Breast epithelium (tissue), 4 donors: ENCODE measurements at regions not wholly inside any gene's neighbourhood (a gene's known extent, or its start where the extent isn't known, plus 50 kb on each side); places are given as distances from the start of the nearest gene placed in this dataset.

Experiments used
- DNase-seq, 2 donors: peaks; one replicate each; pipeline ENCODE4 v3.0.0-alpha.2; 2019; ENCODE audit warnings: low spot score in 2 of 2
- H3K27ac ChIP-seq, 2 donors: fragments of 200-600 bp; sonication (generic) in 1 of 2; one replicate each; pipeline ENCODE4 v1.5.1; 2016 to 2019; ENCODE audit warnings: mild to moderate bottlenecking in 1 of 2
- H3K27me3 ChIP-seq, 2 donors: fragments of 200-600 bp; sonication (generic) in 1 of 2; one replicate each; pipeline versions ENCODE4 v1.5.1 to v1.6.0; 2017 to 2019; ENCODE audit warnings: control low read depth in 1 of 2, mild to moderate bottlenecking in 1 of 2
- H3K36me3 ChIP-seq: fragments of 200-600 bp; one replicate; pipeline ENCODE4 v1.5.1; 2019
- H3K4me1 ChIP-seq, 2 donors: fragments of 200-600 bp; sonication (generic); one replicate each; pipeline ENCODE4 v1.5.1; 2016 to 2019; ENCODE audit warnings: control low read depth in 1 of 2
- H3K4me3 ChIP-seq, 3 donors: fragments of 200-600 bp; sonication (generic); 1 replicate in 2 of 3; 2 replicates in 1 of 3; pipeline ENCODE4 v1.5.1; 2016 to 2019; ENCODE audit warnings: mild to moderate bottlenecking in 3 of 3, moderate library complexity in 2 of 3
- H3K9me3 ChIP-seq, 2 donors: fragments of 200-600 bp; sonication (generic) in 1 of 2; one replicate each; pipeline ENCODE4 v1.5.1; 2016 to 2019; ENCODE audit warnings: control low read depth in 1 of 2
- POLR2A ChIP-seq: fragments of 450-650 bp; IDR thresholded peaks from one replicate; pipeline ENCODE4 v1.6.1; 2016; ENCODE audit warnings: antibody characterized with exemption, mild to moderate bottlenecking, moderate library complexity
- POLR2AphosphoS5 ChIP-seq, 3 donors: sonication (generic); formaldehyde crosslinking; IDR thresholded peaks; one replicate each; pipeline ENCODE4 v1.6.1; 2017; ENCODE audit warnings: antibody characterized with exemption in 3 of 3
- intact Hi-C: fragments of 100-400 bp; cut with DNase I; formaldehyde crosslinking; loops from one replicate; pipeline ENCODE4 v1.15.1; 2023; ENCODE audit warnings: low total_unique reads
- TF ChIP-seq, protein P1 (sequence below), 3 donors: fragments of 450-650 bp; IDR thresholded peaks; one replicate each; pipeline ENCODE4 v1.5.1; 2016 to 2017; ENCODE audit warnings: antibody characterized with exemption in 3 of 3, mild to moderate bottlenecking in 3 of 3, moderate library complexity in 3 of 3

DNA sequence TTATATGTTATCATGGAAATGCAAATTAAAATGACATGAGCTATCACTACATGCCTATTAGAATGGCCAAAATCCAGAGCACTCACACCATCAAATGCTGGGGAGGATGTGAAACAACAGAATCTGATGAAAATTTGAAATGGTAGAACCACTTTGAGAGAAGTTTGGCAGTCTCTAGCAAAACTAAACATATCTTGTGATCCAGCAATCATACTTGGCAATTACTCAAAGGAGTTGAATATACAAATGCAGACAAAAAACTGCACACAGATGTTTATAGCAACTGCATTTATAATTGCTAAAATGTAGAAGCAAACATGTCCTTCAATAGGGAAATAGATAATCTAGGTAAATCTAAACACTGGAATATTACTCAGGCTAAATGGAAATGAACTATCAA lies 1164.9 kb downstream of the DNAJB9 start:
- Histone ChIP-seq H3K27me3 (no peaks in the 10 kb centered on the region), H3K4me3 (no peak overlapping the region), H3K4me1 (no peaks in the 10 kb centered on the region), H3K27ac (no peak overlapping the region), H3K9me3 (no peaks in the 10 kb centered on the region), H3K36me3 (no peaks in the 10 kb centered on the region)
- TF ChIP-seq POLR2A (no peak), POLR2AphosphoS5 (IDR thresholded peaks at IDR 0.05) (no peak)
- TF ChIP-seq, protein P1, sequence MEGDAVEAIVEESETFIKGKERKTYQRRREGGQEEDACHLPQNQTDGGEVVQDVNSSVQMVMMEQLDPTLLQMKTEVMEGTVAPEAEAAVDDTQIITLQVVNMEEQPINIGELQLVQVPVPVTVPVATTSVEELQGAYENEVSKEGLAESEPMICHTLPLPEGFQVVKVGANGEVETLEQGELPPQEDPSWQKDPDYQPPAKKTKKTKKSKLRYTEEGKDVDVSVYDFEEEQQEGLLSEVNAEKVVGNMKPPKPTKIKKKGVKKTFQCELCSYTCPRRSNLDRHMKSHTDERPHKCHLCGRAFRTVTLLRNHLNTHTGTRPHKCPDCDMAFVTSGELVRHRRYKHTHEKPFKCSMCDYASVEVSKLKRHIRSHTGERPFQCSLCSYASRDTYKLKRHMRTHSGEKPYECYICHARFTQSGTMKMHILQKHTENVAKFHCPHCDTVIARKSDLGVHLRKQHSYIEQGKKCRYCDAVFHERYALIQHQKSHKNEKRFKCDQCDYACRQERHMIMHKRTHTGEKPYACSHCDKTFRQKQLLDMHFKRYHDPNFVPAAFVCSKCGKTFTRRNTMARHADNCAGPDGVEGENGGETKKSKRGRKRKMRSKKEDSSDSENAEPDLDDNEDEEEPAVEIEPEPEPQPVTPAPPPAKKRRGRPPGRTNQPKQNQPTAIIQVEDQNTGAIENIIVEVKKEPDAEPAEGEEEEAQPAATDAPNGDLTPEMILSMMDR (IDR thresholded peaks at IDR 0.05) = no peak
- intact Hi-C loops = no loop called here
- no peak for DNase-seq

DNA sequence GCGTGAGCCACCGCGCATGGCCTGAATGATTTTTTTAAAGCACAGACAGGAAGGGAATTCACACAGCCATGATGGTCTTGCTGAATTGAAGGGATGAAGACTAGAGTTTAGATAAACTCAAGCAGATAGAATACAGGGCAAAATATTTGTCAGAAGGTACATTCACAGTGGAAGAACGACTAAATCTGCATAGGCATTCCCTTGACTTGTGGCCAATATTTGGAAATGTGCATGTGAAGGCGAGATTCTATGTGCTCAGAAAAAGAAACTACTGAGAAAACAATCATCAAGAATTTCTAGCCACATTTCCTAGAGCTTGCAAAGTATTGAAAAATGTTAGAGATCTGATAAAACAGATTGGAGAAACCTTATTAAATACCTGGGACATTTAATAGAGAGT lies 1166.2 kb downstream of the DNAJB9 start:
- H3K4me1 ChIP-seq = no peaks in the 10 kb centered on the region
- H3K27me3 ChIP-seq = no peaks in the 10 kb centered on the region
- intact Hi-C loops = no loop called here
- TF ChIP-seq POLR2A (no peak), POLR2AphosphoS5 (IDR thresholded peaks at IDR 0.05) (no peak)
- TF ChIP-seq, protein P1 (IDR thresholded peaks at IDR 0.05) = no peak
- no peaks in the 10 kb centered on the region for H3K9me3 ChIP-seq
- no peak for DNase-seq
- no peak overlapping the region for H3K4me3 ChIP-seq
- H3K27ac ChIP-seq = no peak overlapping the region
- no peaks in the 10 kb centered on the region for H3K36me3 ChIP-seq

DNA sequence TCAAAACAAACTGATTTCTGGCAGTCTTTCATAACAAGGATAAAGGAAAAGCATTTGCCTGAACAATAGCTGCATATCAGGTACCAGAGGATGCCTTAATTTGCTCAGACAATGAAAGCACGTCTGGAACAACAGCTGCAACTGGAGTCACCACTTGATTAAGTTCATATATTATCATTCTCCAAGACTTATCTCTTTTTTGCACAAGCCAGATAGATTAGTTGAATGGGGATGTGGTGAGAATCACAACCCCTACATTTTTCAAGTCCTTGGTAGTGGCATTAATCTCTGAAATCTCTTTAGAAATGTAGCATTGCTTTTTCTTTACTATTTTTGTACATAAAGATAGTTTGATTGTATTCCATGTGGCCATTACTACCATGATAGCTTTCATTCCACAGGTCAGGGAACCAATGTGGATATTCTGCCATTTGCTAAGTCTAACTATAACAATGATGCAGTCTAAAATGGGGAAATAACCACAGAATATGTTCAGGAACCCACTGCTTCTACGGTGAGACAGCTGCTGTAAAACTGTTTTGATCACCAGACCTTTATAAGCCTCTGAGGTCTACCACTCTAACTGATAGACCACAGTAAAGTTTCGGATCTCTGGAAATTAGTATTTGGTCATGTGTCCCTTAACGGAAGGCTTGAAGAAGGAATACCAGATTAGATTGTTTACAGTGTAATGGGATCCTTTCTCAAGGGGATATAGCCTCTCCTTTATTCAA lies 1176.2 kb downstream of the DNAJB9 start:
- Histone ChIP-seq H3K27me3 (no peaks in the 10 kb centered on the region), H3K9me3 (no peaks in the 10 kb centered on the region), H3K4me3 (no peak overlapping the region), H3K27ac (no peak overlapping the region), H3K36me3 (no peaks in the 10 kb centered on the region), H3K4me1 (no peaks in the 10 kb centered on the region)
- TF ChIP-seq, protein P1 (IDR thresholded peaks at IDR 0.05) = no peak
- intact Hi-C loops = no loop called here
- no peak for DNase-seq

DNA sequence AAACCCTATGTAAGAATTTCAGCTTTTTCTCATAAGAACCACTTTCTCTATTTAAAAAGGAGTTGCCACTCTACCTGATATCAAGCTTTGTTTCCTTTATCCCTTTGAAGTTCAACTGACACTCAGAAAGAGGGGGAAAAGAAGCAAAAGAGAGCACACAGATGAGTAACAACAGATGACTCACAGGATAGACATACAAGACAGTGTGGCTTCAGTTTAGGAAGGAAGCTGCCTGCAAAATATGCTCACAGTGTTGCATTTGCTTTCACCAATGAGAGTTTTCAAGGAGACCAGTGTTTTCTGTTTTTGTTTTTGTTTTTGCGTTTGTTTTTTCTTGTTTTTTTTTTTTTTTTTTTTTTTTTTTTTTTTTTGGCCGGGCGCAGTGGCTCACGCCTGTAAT lies 1181.6 kb downstream of the DNAJB9 start:
- Histone ChIP-seq H3K27me3 (no peaks in the 10 kb centered on the region), H3K36me3 (no peaks in the 10 kb centered on the region), H3K4me1 (no peaks in the 10 kb centered on the region), H3K27ac (no peak overlapping the region), H3K9me3 (no peaks in the 10 kb centered on the region), H3K4me3 (no peak overlapping the region)
- TF ChIP-seq POLR2AphosphoS5 (IDR thresholded peaks at IDR 0.05) (no peak), POLR2A (no peak)
- DNase-seq = no peak
- intact Hi-C loops = no loop called here

DNA sequence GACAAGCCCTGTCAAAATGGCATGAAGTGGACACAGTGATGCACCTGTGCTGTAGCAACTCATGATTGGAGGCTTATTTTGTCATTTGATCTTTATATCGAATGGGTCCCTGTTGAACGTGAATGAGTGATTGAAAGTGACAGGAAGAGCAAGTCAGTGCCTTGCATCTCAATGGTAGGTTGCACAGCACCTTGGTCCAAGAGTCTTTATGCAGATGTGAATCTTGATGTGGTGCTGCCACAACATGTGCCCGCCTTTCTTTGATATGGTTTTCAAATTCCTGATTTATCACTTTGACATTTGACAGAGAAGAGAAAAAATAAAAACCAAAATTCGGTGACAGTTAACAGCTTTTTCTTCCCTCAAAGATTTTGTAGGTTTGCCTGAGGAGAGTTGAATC lies 1182.4 kb downstream of the DNAJB9 start:
- intact Hi-C loops = no loop called here
- H3K4me3 ChIP-seq = no peak overlapping the region
- H3K4me1 ChIP-seq = no peaks in the 10 kb centered on the region
- TF ChIP-seq, protein P1 (IDR thresholded peaks at IDR 0.05) = no peak
- TF ChIP-seq POLR2AphosphoS5 (IDR thresholded peaks at IDR 0.05) = no peak
- no peak for TF ChIP-seq POLR2A
- no peak overlapping the region for H3K27ac ChIP-seq
- no peaks in the 10 kb centered on the region for H3K36me3 ChIP-seq
- DNase-seq = no peak
- no peaks in the 10 kb centered on the region for H3K9me3 ChIP-seq
- H3K27me3 ChIP-seq = no peaks in the 10 kb centered on the region
